ENCODE measurements at regions not wholly inside any gene's neighbourhood (a gene's known extent, or its start where the extent isn't known, plus 50 kb on each side); places are given as distances from the start of the nearest gene placed in this dataset.
A peak's percentile ranks its signal among the peaks of the same experiment; 100 is the strongest.

- Mint-ChIP-seq H3K4me3 (ENCODE audit: unreplicated experiment) (no peak overlapping the region), H3K9me3 (ENCODE audit: unreplicated experiment) (no peaks in the 10 kb centered on the region), H3K36me3 (ENCODE audit: insufficient read depth, unreplicated experiment) (no peaks in the 10 kb centered on the region), H3K27me3 (ENCODE audit: insufficient read depth, unreplicated experiment) (no peaks in the 10 kb centered on the region), H3K27ac (ENCODE audit: low read depth, unreplicated experiment) (no peak overlapping the region), H3K4me1 (ENCODE audit: insufficient read depth, unreplicated experiment) (no peaks in the 10 kb centered on the region)
- intact Hi-C loops (cut with micrococcal nuclease): no loop called here
- DNase-seq (ENCODE audit: unreplicated experiment): no peak
- CTCF ChIA-PET: no interaction called here
- no peak for TF ChIP-seq CTCF (IDR thresholded peaks at IDR 0.05; ENCODE audit: unreplicated experiment)
- BruUV-seq (replicated peaks): no TSS peak
- POLR2A ChIA-PET: no interaction called here
Measured at GRCh38 chrX:34790026-34790425, 132.9 kb upstream of the TMEM47 start.

GRCh38 chrX:34805951-34806350 lies 136.6 kb upstream of the FAM47B start:
- no peaks in the 10 kb centered on the region for H3K4me1 Mint-ChIP-seq (ENCODE audit: insufficient read depth, unreplicated experiment)
- BruUV-seq (replicated peaks): no TSS peak
- CTCF ChIA-PET: interaction anchor here (0.6 kb wide), 1 partner anchor 18 kb away, joined by 6 read pairs; no protein-coding TSS in a partner anchor

GRCh38 chrX:34809096-34809495 lies 133.5 kb upstream of the FAM47B start:
- POLR2A ChIA-PET: no interaction called here

More at GRCh38 chrX:34805951-34806350, 136.6 kb upstream of the FAM47B start:
- POLR2A ChIA-PET: no interaction called here
- intact Hi-C loops (cut with micrococcal nuclease): no loop called here
- no peak for TF ChIP-seq CTCF (IDR thresholded peaks at IDR 0.05; ENCODE audit: unreplicated experiment)
- no peaks in the 10 kb centered on the region for H3K27me3 Mint-ChIP-seq (ENCODE audit: insufficient read depth, unreplicated experiment)
- H3K27ac Mint-ChIP-seq (ENCODE audit: low read depth, unreplicated experiment): no peak overlapping the region
- no peaks in the 10 kb centered on the region for H3K36me3 Mint-ChIP-seq (ENCODE audit: insufficient read depth, unreplicated experiment)
- H3K9me3 Mint-ChIP-seq (ENCODE audit: unreplicated experiment): no peaks in the 10 kb centered on the region
- no peak for DNase-seq (ENCODE audit: unreplicated experiment)
- H3K4me3 Mint-ChIP-seq (ENCODE audit: unreplicated experiment): no peak overlapping the region

GRCh38 chrX:34810364-34810763 lies 132.2 kb upstream of the FAM47B start:
- intact Hi-C loops (cut with micrococcal nuclease): no loop called here
- peak; percentile 28 for DNase-seq (ENCODE audit: unreplicated experiment)
- Mint-ChIP-seq H3K9me3 (ENCODE audit: unreplicated experiment) (no peaks in the 10 kb centered on the region), H3K4me3 (ENCODE audit: unreplicated experiment) (no peak overlapping the region), H3K36me3 (ENCODE audit: insufficient read depth, unreplicated experiment) (no peaks in the 10 kb centered on the region), H3K27me3 (ENCODE audit: insufficient read depth, unreplicated experiment) (peaks cover 4% of the 10 kb centered on the region), H3K27ac (ENCODE audit: low read depth, unreplicated experiment) (no peak overlapping the region), H3K4me1 (ENCODE audit: insufficient read depth, unreplicated experiment) (no peaks in the 10 kb centered on the region)
- no TSS peak for BruUV-seq (replicated peaks)
- TF ChIP-seq CTCF (IDR thresholded peaks at IDR 0.05; ENCODE audit: unreplicated experiment): no peak
- ChIA-PET CTCF (interaction anchor here (0.7 kb wide), 1 partner anchor 73 kb away, joined by 3 read pairs; no protein-coding TSS in a partner anchor), POLR2A (no interaction called here)

More at GRCh38 chrX:34809096-34809495, 133.5 kb upstream of the FAM47B start:
- intact Hi-C loops (cut with micrococcal nuclease): no loop called here
- Mint-ChIP-seq H3K9me3 (ENCODE audit: unreplicated experiment) (no peaks in the 10 kb centered on the region), H3K4me3 (ENCODE audit: unreplicated experiment) (no peak overlapping the region), H3K36me3 (ENCODE audit: insufficient read depth, unreplicated experiment) (no peaks in the 10 kb centered on the region), H3K27me3 (ENCODE audit: insufficient read depth, unreplicated experiment) (no peaks in the 10 kb centered on the region), H3K4me1 (ENCODE audit: insufficient read depth, unreplicated experiment) (no peaks in the 10 kb centered on the region), H3K27ac (ENCODE audit: low read depth, unreplicated experiment) (no peak overlapping the region)
- DNase-seq (ENCODE audit: unreplicated experiment): no peak
- no TSS peak for BruUV-seq (replicated peaks)
- no peak for TF ChIP-seq CTCF (IDR thresholded peaks at IDR 0.05; ENCODE audit: unreplicated experiment)
- CTCF ChIA-PET: interaction anchor here (0.6 kb wide), 1 partner anchor 15 kb away, joined by 4 read pairs; no protein-coding TSS in a partner anchor

Measured in MCF 10A (cell line).